Common myeloid progenitor, CD34-positive (primary cell): ENCODE measurements at regions not wholly inside any gene's neighbourhood (a gene's known extent, or its start where the extent isn't known, plus 50 kb on each side); places are given as distances from the start of the nearest gene placed in this dataset.

Experiments used
- CTCF ChIA-PET: fragments of 350-600 bp; sonication (Branson Sonifier 250); formaldehyde crosslinking; loops from one replicate; lab custom pipeline; 2021; ENCODE audit warnings: antibody characterized with exemption; lab: Charles Lee
- POLR2A ChIA-PET: fragments of 350-600 bp; sonication (Branson Sonifier 250); formaldehyde crosslinking; loops from one replicate; lab custom pipeline; 2021; ENCODE audit warnings: antibody characterized with exemption; lab: Charles Lee
- DNase-seq, 3 donors: peaks; one replicate each; pipeline versions ENCODE4 v3.0.0 to v3.0.0-alpha.2; 2013
- H3K27ac ChIP-seq, 2 experiments: 1 replicate in 1 of 2; 2 replicates in 1 of 2; pipeline ENCODE4 v1.7.0; 2013; ENCODE audit warnings: inconsistent platforms in 2 of 2, low read length in 2 of 2, mild to moderate bottlenecking in 2 of 2, low read depth in 1 of 2, moderate library complexity in 1 of 2; ENCODE audit not compliant: severe bottlenecking in 2 of 2, insufficient read depth in 1 of 2, poor library complexity in 1 of 2
- H3K27me3 ChIP-seq, 5 experiments: replicated peaks in 2 of 5; 1 replicate in 3 of 5; 2 replicates in 2 of 5; pipeline versions ENCODE4 v1.6.1 to v1.7.0; 2013; ENCODE audit warnings: low read length in 4 of 5, mild to moderate bottlenecking in 2 of 5, moderate library complexity in 2 of 5, inconsistent platforms in 1 of 5; ENCODE audit not compliant: insufficient read depth in 5 of 5, control insufficient read depth in 4 of 5
- H3K36me3 ChIP-seq, 4 experiments: 1 replicate in 2 of 4; 2 replicates in 2 of 4; pipeline versions ENCODE4 v1.6.1 to v1.7.0; 2013; ENCODE audit warnings: low read length in 3 of 4, control low read depth in 1 of 4, mild to moderate bottlenecking in 1 of 4; ENCODE audit not compliant: control insufficient read depth in 4 of 4, insufficient read depth in 4 of 4
- H3K4me1 ChIP-seq, 4 experiments: 1 replicate in 3 of 4; 2 replicates in 1 of 4; pipeline versions ENCODE4 v1.6.1 to v1.7.1; 2013; ENCODE audit warnings: low read length in 3 of 4, mild to moderate bottlenecking in 3 of 4, control low read depth in 1 of 4, inconsistent platforms in 1 of 4, moderate library complexity in 1 of 4; ENCODE audit not compliant: control insufficient read depth in 4 of 4, insufficient read depth in 4 of 4; ENCODE audit errors: control extremely low read depth in 1 of 4
- H3K4me3 ChIP-seq, 7 experiments: 1 replicate in 4 of 7; 2 replicates in 3 of 7; pipeline versions ENCODE4 v1.5.1 to v1.7.0; 2013; ENCODE audit warnings: mild to moderate bottlenecking in 7 of 7, low read length in 6 of 7, moderate library complexity in 6 of 7, inconsistent platforms in 2 of 7, low read depth in 2 of 7, control low read depth in 1 of 7; ENCODE audit not compliant: insufficient read depth in 4 of 7, control insufficient read depth in 1 of 7; ENCODE audit errors: extremely low read depth in 1 of 7
- H3K9me3 ChIP-seq, 5 experiments: 1 replicate in 4 of 5; 2 replicates in 1 of 5; pipeline versions ENCODE4 v1.6.1 to v1.7.1; 2013; ENCODE audit warnings: low read length in 4 of 5, mild to moderate bottlenecking in 2 of 5, inconsistent platforms in 1 of 5, low read depth in 1 of 5, moderate library complexity in 1 of 5; ENCODE audit not compliant: control insufficient read depth in 4 of 5, insufficient read depth in 2 of 5; ENCODE audit errors: control extremely low read depth in 1 of 5
- whole genome bisulfite sequencing: methylation state at CpG from one replicate; pipeline ENCODE4 v1.1.5; 2013; ENCODE audit not compliant: insufficient coverage; 5-methylcytosine and 5-hydroxymethylcytosine counted together

GRCh38 chr4:111573386-111573785, 571.9 kb upstream of the FAM241A start:
- H3K36me3 ChIP-seq: no peaks in the 10 kb centered on the region
- H3K27ac ChIP-seq: no peak overlapping the region
- no peak for DNase-seq
- no peaks in the 10 kb centered on the region for H3K4me1 ChIP-seq
- CTCF ChIA-PET: no interaction called here
- no peaks in the 10 kb centered on the region for H3K9me3 ChIP-seq
- H3K4me3 ChIP-seq: no peak overlapping the region
- WGBS: 60% methylated on average over 1 of the region's 2 CpGs
- no peaks in the 10 kb centered on the region for H3K27me3 ChIP-seq
- POLR2A ChIA-PET: no interaction called here

- Histone ChIP-seq H3K4me1 (no peaks in the 10 kb centered on the region), H3K27me3 (no peaks in the 10 kb centered on the region), H3K9me3 (peaks cover 0 to 6% (median 0%) of the 10 kb centered on the region in 5 experiments), H3K27ac (no peak overlapping the region), H3K36me3 (no peaks in the 10 kb centered on the region), H3K4me3 (no peak overlapping the region)
- DNase-seq: no peak
- POLR2A ChIA-PET: no interaction called here
- CTCF ChIA-PET: no interaction called here
Observed at GRCh38 chr4:111579767-111580166, 565.5 kb upstream of the FAM241A start.

- H3K27ac ChIP-seq: no peak overlapping the region
- H3K27me3 ChIP-seq: no peaks in the 10 kb centered on the region
- WGBS: 91% methylated on average over 3 of the region's 3 CpGs
- no peaks in the 10 kb centered on the region for H3K9me3 ChIP-seq
- DNase-seq: no peak
- H3K4me1 ChIP-seq: no peaks in the 10 kb centered on the region
- H3K4me3 ChIP-seq: no peak overlapping the region
- CTCF ChIA-PET: no interaction called here
- POLR2A ChIA-PET: no interaction called here
- H3K36me3 ChIP-seq: no peaks in the 10 kb centered on the region
Observed at GRCh38 chr4:111595456-111595855, 549.8 kb upstream of the FAM241A start.

GRCh38 chr4:111596491-111596890, 548.8 kb upstream of the FAM241A start:
- no peak for DNase-seq
- ChIA-PET CTCF (no interaction called here), POLR2A (no interaction called here)
- Histone ChIP-seq H3K36me3 (no peaks in the 10 kb centered on the region), H3K27me3 (no peaks in the 10 kb centered on the region), H3K4me1 (no peaks in the 10 kb centered on the region), H3K27ac (no peak overlapping the region), H3K4me3 (no peak overlapping the region), H3K9me3 (no peaks in the 10 kb centered on the region)
- no CpG with 5 or more reads among the region's 4 CpGs for WGBS

GRCh38 chr4:111601671-111602070, 543.6 kb upstream of the FAM241A start:
- Histone ChIP-seq H3K27ac (no peak overlapping the region), H3K27me3 (no peaks in the 10 kb centered on the region), H3K4me1 (no peaks in the 10 kb centered on the region), H3K4me3 (no peak overlapping the region), H3K9me3 (no peaks in the 10 kb centered on the region), H3K36me3 (no peaks in the 10 kb centered on the region)
- POLR2A ChIA-PET: no interaction called here
- no CpG with 5 or more reads among the region's 3 CpGs for WGBS
- CTCF ChIA-PET: no interaction called here
- DNase-seq: no peak

GRCh38 chr4:111602848-111603247, 542.4 kb upstream of the FAM241A start:
- Histone ChIP-seq H3K36me3 (no peaks in the 10 kb centered on the region), H3K27ac (no peak overlapping the region), H3K27me3 (no peaks in the 10 kb centered on the region), H3K4me3 (no peak overlapping the region), H3K4me1 (no peaks in the 10 kb centered on the region), H3K9me3 (no peaks in the 10 kb centered on the region)
- ChIA-PET POLR2A (no interaction called here), CTCF (no interaction called here)
- DNase-seq: no peak
- no CpG with 5 or more reads among the region's 1 CpG for WGBS

- ChIA-PET CTCF (interaction anchor here (0.6 kb wide), 1 partner anchor 28 kb away, joined by 3 read pairs; no protein-coding TSS in a partner anchor), POLR2A (no interaction called here)
- no peak for DNase-seq
- Histone ChIP-seq H3K36me3 (no peaks in the 10 kb centered on the region), H3K4me1 (no peaks in the 10 kb centered on the region), H3K9me3 (no peaks in the 10 kb centered on the region), H3K27me3 (peaks cover 0 to 2% (median 0%) of the 10 kb centered on the region in 5 experiments), H3K4me3 (no peak overlapping the region), H3K27ac (no peak overlapping the region)
- no CpG with 5 or more reads among the region's 1 CpG for WGBS
Observed at GRCh38 chr4:111605111-111605510, 540.1 kb upstream of the FAM241A start.
